GM21786 (cell line): ENCODE measurements at regions not wholly inside any gene's neighbourhood (a gene's known extent, or its start where the extent isn't known, plus 50 kb on each side); places are given as distances from the start of the nearest gene placed in this dataset.

Source experiments
- ATAC-seq: cut with Tn5 transposase; IDR thresholded peaks from one replicate; pipeline ENCODE4 v1.9.1; 2021; ENCODE audit not compliant: unreplicated experiment

- ATAC-seq = no peak
These were observed 128.5 kb upstream of the DST start for GRCh38 chr6:56771189-56771588.

DNA sequence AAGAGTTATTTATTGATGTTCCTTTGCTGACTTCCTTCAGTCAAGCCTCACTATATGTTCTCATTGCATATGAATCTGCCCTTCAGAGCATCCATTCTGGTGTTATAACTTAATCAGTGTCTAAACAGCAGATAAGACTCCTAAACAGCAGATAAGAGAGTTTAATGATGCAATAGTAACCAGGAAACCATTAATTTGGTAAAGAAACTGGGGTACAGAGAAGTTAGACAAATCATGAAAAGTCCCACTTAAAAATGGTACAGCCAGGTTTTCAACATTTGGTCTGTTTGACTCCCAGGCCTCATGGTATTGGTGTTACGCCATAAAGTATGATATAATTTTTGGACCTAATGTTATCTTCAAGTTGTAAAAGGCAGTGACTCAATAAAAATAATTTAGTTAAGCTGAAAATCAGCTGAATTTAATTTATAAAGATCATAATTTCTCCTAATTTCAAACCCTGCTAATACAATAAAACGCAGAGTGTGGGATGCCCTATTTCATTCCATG, 127.4 kb upstream of the DST start:
- no peak for ATAC-seq

- no peak for ATAC-seq
These were observed 125.3 kb upstream of the DST start for GRCh38 chr6:56767892-56768531.

GRCh38 chr6:56767435-56767834, 124.7 kb upstream of the DST start:
- ATAC-seq = no peak

GRCh38 chr6:56766806-56767178, 124.1 kb upstream of the DST start:
- peak; percentile 82 for ATAC-seq

GRCh38 chr6:56766139-56766805, 123.6 kb upstream of the DST start:
- no peak for ATAC-seq

GRCh38 chr6:56765494-56765893, 122.8 kb upstream of the DST start:
- ATAC-seq = no peak

DNA sequence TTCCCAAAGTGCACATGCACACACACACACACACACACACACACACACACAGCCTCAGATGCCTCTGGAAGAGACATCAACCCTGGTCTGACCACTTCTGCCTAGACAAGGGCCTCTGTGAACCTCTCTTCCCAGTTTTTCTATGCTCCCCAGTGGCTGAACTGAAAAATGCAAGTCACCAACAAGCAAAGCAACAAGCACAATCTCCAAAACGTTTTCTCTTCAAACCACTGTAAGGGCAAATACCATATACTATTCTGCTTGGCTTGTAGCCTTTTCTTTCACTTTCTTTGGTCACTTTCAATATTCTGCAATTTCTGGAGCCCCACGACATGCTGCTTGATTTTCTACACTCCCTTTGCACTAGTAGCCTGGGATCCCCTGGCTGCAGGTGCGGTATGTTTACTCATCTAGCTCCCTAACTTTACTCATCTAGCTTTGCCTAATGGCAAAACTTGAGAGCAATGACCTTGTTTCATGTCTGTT, 121.4 kb upstream of the DST start:
- ATAC-seq = peak; percentile 37

GRCh38 chr6:56761651-56762050, 119.0 kb upstream of the DST start:
- ATAC-seq = no peak

GRCh38 chr6:56760842-56761241, 118.2 kb upstream of the DST start:
- no peak for ATAC-seq

DNA sequence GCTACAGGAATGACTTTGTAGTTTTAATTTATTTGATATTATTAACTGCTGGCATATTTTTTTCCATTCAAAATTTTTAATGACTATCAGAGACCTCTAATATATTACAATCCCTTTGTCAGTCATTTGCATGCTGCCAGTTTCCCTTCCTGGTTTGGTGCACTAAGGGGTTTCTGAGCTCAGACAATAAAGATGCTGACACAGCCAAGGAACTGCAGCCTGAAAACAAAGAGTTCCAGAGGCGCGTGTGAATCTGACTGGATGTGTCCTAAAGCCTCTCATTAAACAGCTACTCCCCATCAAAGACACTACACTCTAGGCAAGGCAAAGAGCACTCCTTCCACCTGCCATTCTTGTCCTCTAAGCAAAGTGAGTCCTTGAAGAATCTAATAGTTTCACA, 116.8 kb upstream of the DST start:
- ATAC-seq = peak; percentile 23

GRCh38 chr6:56758553-56758952, 115.9 kb upstream of the DST start:
- no peak for ATAC-seq

GRCh38 chr6:56758120-56758519, 115.4 kb upstream of the DST start:
- ATAC-seq = no peak

DNA sequence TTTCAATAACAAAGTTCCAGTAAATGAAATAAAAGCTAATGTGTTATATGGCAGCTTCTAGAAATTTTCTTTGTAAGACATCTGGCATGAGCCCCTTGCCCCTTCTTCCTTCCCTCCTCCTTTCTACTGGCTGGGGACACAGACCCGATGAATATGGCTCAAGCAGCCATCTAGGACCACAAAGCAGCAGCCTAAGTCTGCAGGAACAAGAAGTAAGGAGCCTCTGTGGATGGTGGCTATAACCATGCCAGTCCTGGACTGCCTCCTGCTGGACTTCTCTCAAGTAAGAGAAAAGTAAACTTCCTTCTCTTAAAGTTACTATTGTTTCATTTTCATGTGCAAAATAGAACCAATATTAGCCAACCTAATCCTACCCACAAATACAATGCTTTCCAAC, 114.9 kb upstream of the DST start:
- ATAC-seq = no peak

DNA sequence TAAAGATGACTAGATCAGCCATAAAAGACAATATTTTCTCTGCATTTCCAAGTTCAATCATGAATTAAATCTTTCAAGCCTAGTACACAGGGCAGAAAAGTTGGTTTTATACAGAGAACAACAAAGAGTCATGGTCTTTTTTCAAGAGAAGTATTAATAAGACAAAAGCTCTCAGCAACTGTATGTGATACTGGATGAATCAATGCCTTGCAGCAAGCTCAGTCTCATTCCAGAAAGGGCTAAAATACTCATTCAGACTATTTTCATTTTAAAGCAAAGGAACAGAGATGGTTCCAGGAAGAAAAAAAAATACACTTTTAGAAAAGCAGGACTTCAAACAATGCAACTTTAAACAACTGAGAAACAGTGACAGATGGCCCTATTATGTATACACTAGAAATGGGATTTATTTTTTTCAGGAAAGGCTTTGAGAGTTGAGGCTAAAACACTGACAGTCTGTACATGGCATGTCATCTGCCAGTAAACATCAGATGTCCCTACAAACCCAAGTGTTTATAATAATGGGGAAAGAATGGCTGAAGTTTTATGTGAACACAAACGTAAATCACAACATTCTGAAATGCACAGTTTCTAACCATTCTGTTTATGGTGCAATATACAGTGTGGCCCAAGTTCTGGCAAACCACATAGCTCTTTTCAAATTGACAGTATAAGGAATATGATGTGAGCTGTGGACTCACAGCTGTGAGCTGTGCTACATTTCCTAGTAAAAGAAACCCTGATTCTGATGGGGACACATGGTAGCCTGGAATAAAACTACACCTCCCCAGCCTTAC, 114.3 kb upstream of the DST start:
- ATAC-seq = no peak

- no peak for ATAC-seq
These were observed 113.6 kb upstream of the DST start for GRCh38 chr6:56756219-56756789.

DNA sequence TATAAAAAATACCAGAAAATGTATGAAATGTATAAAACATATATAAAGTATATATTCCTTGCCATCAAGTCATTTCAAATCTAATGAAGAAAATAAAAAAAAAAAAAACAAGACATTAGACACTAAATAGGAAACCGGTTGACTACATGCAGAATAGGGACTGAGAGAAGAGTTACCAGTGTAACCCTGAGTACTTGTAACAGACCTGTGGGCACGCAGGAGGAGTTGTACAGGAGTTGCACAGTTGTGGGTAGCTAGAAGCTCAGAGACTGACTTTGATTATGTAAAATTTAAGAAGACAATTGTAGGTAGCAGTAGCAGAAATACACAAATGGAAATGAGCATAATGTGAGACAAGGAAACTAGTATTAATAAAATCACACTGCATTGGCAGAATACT, 112.4 kb upstream of the DST start:
- no peak for ATAC-seq

DNA sequence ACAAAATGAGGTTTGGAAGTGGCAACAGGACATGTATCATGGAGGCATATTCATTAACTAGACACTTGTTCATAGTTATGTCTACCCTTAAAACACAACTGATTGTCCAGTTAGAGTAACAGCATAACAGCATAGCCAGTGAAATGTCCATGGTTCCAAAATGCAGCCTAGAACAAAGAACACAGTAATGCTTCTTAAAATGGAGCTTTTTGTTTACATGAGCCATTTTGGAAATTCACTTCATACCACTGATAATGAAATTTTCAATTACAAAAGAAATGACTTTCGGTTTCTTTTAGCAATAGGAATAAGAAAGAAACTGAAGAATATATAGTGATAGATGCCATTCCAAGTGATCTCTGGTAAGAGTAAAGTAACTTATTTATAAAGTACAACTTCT, 111.1 kb upstream of the DST start:
- no peak for ATAC-seq

- no peak for ATAC-seq
These were observed 109.8 kb upstream of the DST start for GRCh38 chr6:56752534-56752933.

DNA sequence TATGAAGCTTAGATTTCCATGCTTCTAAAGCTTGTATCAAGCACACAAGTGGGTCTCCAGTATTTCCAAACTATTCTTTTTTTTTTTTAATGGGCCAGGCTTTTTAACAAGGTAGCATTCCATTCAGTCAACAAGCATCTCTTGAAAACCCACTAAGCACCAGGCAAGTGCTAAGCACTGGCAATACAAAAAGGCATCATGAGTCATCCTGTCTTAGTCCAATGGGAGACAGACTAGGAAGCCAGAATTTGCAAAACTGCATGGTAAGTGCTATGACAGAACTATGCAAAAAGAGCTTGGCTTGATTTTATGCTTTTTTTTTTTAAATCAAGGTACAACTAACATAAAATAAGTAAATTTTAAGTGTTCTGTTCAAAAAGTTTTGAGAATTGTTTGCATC, 109.3 kb upstream of the DST start:
- ATAC-seq = no peak

DNA sequence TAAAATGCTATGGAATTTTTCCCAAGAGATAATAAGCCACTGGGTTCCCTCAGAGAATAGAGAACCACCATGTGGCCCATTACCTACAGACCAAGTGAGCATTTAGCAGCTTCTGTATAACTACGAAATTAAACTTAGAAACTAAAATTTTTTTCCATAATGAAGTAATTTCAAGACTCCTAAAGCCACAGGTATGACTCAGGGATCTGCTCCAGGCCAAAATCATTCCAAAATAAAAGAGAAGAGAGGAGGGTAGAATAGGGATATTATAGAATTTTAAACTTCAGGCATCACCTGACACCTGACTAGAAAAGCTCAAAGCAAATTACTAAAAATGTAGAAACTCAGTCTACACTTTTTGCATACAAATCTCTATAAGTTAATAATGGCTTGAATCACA, 108.9 kb upstream of the DST start:
- ATAC-seq = no peak

DNA sequence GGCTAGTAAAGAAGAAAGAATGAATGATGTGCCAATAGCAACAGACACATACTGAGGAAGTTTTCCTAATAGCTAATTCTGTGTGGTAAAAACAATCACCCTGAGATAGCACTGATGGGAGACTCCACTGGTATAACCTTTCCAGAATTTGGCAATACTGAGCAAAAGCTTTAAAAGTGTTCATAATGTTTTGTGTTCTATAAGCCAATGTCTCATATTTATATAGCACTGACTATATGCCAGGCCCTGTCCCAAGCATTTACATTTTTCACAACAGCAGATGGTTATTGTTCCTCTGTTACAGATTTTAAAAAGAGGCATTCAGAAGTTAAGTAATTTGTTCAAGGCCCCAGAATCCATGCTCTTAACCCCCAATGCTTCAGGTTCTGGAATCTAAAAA, 108.0 kb upstream of the DST start:
- no peak for ATAC-seq
